Central memory CD4-positive, alpha-beta T cell (primary cell): ENCODE measurements at regions not wholly inside any gene's neighbourhood (a gene's known extent, or its start where the extent isn't known, plus 50 kb on each side); places are given as distances from the start of the nearest gene placed in this dataset.
A peak's percentile ranks its signal among the peaks of the same experiment; 100 is the strongest.

ENCODE experiments used
- DNase-seq: peaks from one replicate; pipeline ENCODE4 v3.0.0; 2022

GRCh38 chr7:130912862-130913638, 179.0 kb upstream of the KLF14 start:
- DNase-seq, result peak; percentile 90

- no peak for DNase-seq
These were observed 179.9 kb upstream of the KLF14 start for GRCh38 chr7:130913639-130914553.

GRCh38 chr7:130914554-130915294, 180.7 kb upstream of the KLF14 start:
- no peak for DNase-seq

- no peak for DNase-seq
These were observed 183.7 kb upstream of the KLF14 start for GRCh38 chr7:130917669-130918128.

- DNase-seq, result no peak
These were observed 184.4 kb upstream of the KLF14 start for GRCh38 chr7:130918129-130919052.

GRCh38 chr7:130919316-130920103, 185.5 kb upstream of the KLF14 start:
- DNase-seq, result no peak

- DNase-seq, result no peak
These were observed 186.1 kb upstream of the KLF14 start for GRCh38 chr7:130920122-130920521.

GRCh38 chr7:130921391-130922180, 187.6 kb upstream of the KLF14 start:
- no peak for DNase-seq

GRCh38 chr7:130922206-130923112, 188.5 kb upstream of the KLF14 start:
- no peak for DNase-seq

GRCh38 chr7:130923365-130923764, 189.4 kb upstream of the KLF14 start:
- DNase-seq, result no peak

GRCh38 chr7:130923930-130924329, 189.9 kb upstream of the KLF14 start:
- DNase-seq, result no peak

GRCh38 chr7:130925136-130925794, 191.3 kb upstream of the KLF14 start:
- DNase-seq, result no peak

- DNase-seq, result peak; percentile 39
These were observed 192.1 kb upstream of the KLF14 start for GRCh38 chr7:130926001-130926691.

GRCh38 chr7:130927062-130927461, 193.1 kb upstream of the KLF14 start:
- no peak for DNase-seq

GRCh38 chr7:130927564-130927963, 193.6 kb upstream of the KLF14 start:
- no peak for DNase-seq

- peak; percentile 71 for DNase-seq
These were observed 196.1 kb upstream of the KLF14 start for GRCh38 chr7:130929896-130930659.

GRCh38 chr7:130930681-130931080, 196.7 kb upstream of the KLF14 start:
- no peak for DNase-seq
